HG03064 (cell line): ENCODE measurements at regions not wholly inside any gene's neighbourhood (a gene's known extent, or its start where the extent isn't known, plus 50 kb on each side); places are given as distances from the start of the nearest gene placed in this dataset.
"Not testable (repeated sequence)": the region's sequence is repeated elsewhere in the genome, so short reads cannot be mapped to it uniquely, and the experiment has no call there.

Experiments used
- ATAC-seq: cut with Tn5 transposase; IDR thresholded peaks from one replicate; pipeline ENCODE4 v1.9.1; 2021; ENCODE audit warnings: low read depth; ENCODE audit not compliant: unreplicated experiment

- no peak for ATAC-seq
Observed at GRCh38 chr11:38598418-38598817, 2000.4 kb upstream of the RAG2 start.

- not testable (repeated sequence) for ATAC-seq
Observed at GRCh38 chr11:38595359-38596016, 1997.5 kb upstream of the RAG2 start.

DNA sequence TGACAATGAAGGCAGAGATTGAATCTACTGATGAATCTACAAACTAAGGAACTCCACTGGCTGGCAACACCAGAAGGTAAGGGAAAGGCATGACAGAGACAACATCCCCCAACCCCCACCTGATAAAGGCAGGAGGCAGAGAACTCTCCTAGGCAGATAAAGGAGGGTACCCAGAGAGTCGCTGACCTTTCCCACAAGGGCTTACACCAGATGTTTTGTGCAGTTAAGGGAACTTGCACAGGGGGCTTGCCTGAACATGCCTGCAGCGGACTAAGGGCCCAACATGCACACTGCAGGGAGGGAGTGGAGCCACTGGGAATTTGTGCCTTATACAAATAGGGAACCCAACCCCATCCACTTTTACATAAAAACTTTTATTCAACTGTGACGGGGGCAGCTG is 1996.9 kb upstream of the RAG2 start:
- ATAC-seq, result no peak

- ATAC-seq, result no peak
Observed at GRCh38 chr11:38593649-38594048, 1995.6 kb upstream of the RAG2 start.

DNA sequence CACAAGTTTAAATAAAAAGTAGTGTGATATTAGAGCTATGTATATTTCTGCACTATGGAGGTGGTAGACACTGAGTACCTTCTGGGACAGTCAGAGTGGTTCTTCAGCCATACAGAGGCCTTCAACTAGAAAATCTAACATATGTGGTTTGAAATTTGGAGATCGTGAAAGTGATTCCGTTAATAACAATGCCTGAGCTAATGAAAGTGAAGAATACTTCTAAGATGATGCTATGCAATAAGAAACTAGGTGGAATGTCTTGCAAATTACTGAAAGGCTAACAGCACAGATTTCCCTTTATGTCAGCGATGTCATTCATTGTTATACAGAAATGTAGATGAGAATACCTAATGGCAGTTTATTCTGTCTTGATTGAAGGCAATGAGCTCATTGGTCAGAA is 1984.7 kb upstream of the RAG2 start:
- ATAC-seq, result no peak

DNA sequence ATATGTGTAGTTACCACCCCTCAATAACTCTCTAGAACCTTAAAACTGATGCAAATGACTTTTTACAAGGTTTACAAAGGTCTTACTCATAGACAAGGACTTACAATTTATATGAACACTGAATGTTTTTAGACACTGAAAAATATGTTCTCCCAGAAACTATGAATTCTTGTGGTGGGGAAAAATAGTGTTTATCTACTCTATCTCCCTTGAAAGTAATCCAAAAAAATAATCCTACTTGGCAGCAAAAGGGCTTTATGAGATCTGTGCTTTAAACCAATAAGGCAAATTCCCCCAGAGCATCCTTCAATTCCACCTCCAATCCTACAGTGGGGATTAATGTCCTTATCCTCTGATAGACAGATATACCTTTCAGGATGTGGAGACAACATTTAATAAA is 1984.1 kb upstream of the RAG2 start:
- no peak for ATAC-seq

DNA sequence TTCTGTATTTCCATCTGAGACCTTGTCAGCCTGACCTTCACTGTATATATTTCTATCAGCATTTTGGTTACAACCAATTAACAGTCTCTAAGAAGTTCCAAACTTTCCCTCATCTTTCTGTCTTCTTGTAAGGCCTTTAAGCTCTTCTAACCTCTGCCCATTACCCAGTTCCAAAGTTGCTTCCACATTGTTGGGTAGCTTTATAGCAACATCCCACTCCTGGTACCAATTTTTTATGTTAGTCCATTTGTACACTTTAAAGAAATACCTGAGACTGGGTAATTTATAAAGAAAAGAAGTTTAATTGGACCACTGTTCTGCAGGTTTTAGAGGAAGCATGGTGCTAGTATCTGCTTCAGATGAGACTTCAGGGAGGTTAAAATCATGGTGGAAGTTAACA is 1979.7 kb upstream of the RAG2 start:
- no peak for ATAC-seq

- ATAC-seq, result no peak
Observed at GRCh38 chr11:38562562-38562961, 1964.5 kb upstream of the RAG2 start.

- no peak for ATAC-seq
Observed at GRCh38 chr11:38553148-38553547, 1955.1 kb upstream of the RAG2 start.

DNA sequence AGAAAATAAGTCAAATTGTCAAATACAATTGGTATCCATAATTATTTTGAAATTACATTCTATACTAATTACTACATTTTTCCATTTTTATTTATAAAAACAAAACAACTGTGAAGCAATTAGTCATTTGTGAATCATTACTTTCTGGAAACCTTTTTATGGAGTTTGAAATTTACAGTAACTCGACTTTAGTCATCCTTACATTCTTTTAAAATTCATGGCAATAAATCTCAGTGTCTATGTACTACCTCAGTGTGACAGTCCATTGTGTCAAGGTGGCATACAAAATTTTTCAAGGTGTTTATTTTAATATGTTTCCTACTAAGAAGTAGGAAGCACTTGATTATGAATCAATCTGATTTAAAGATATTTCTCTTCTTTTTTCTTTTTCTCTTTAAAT is 1949.4 kb upstream of the RAG2 start:
- no peak for ATAC-seq

GRCh38 chr11:38543986-38544385 is 1946.0 kb upstream of the RAG2 start:
- ATAC-seq, result no peak

DNA sequence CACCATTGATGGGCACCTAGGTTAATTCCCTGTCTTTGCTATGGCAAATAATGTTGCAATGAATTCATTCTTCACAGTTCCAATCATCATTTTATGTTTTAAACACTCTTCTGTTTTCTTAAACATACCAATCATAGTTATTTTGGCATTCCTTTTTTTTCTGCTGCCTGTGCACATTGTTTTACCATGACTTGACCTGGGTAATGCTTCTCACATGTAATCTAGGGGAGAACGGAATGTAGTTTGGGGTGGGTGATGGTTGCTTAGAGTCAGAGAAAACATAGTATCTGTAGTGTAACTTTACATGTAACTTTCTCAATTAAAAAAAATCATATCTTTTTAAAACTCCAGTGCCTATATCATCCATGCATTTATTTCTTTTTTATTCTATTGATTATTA is 1945.3 kb upstream of the RAG2 start:
- no peak for ATAC-seq

- no peak for ATAC-seq
Observed at GRCh38 chr11:38538866-38539680, 1941.0 kb upstream of the RAG2 start.

DNA sequence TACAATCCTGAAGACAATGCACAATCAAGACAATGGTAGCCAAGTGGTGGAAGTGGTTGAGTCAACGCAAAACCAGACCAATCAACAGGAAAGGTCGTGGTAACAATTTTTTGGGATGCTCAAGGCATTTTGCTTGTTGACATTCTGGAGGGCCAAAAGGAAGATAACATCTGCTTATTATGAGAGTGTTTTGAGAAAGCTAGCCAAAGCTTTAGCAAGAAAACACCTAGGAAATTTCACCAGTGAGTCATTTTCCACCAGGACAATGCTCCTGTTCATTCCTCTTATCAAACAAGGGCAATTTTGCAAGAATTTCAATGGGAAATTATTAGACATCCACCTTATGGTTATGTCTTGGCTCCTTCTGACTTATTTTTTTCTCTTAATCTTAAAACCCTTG is 1932.2 kb upstream of the RAG2 start:
- no peak for ATAC-seq

DNA sequence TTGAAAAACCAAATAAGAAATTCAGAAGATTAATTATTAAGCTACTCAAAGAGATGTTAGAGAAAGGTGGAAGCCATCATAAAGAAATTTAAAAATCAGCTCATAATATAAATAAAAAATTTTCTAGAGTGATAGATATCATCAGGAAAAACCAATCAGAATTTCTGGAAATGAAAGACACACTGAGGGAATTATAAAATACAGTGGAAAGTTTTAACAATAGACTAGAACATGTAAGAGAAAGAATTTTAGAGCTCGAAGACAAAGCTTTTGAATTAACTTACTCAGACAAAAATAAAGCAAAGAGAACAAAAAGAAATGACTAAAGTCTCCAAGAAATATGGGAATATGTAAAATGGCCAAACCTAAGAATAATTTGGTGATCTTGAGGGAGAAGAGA is 1926.9 kb upstream of the RAG2 start:
- no peak for ATAC-seq

DNA sequence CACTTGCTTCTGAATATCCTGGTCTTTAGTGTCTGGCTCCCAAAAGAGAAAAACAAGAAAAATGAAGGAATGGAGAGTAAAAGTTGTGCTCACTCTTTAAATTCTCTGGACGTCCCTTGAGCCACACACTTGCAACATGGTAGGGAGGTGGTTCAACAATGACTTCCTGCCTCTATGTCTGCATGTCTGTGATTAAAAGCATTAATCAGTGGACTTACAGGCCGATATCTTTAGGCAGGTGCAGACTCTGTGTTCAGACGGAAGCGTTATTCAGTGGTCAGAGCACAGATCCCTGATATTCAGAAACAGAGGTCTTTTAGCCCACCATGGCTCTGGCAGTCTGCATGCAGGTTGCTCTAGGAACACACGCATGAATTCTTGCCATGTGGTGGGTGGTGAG is 1920.0 kb upstream of the RAG2 start:
- no peak for ATAC-seq

- ATAC-seq, result not testable (repeated sequence)
Observed at GRCh38 chr11:38512830-38513229, 1914.8 kb upstream of the RAG2 start.

- no peak for ATAC-seq
Observed at GRCh38 chr11:38510041-38510440, 1912.0 kb upstream of the RAG2 start.

DNA sequence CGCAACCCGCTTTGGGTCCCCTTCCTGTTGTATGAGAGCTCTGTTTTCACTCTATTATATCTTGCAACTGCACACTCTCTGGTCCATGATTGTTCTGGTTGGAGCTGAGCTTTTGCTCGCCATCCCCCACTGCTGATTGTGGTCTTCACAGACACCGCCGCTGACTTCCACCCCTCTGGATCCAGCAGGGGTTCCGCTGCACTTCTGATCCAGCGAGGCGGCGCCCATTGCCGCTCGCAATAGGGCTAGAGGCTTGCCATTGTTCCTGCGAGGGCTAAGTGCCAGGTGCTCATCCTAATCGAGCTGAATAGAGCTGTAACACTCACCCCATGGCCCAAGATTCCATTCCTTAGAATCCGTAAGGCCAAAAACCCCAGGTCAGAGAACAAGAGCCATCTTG is 1905.8 kb upstream of the RAG2 start:
- no peak for ATAC-seq

- no peak for ATAC-seq
Observed at GRCh38 chr11:38498721-38499120, 1900.7 kb upstream of the RAG2 start.

DNA sequence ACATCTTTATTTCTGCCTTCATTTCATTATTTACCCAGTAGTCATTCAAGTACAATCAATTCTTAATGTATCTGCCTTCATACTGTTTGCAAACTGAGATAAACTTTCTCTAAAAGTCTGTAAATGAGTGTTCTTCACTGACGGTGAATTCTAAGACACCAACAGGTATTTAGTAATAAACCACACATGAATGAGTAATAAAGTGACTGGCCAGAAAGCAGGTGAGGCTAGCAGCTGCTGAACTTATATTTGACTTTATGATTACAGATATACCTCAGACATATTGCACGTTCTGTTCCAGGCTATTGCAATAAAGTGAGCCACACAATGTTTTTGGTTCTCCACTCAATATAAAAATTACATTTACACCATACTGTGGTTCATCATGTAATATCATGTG is 1894.0 kb upstream of the RAG2 start:
- ATAC-seq, result no peak

DNA sequence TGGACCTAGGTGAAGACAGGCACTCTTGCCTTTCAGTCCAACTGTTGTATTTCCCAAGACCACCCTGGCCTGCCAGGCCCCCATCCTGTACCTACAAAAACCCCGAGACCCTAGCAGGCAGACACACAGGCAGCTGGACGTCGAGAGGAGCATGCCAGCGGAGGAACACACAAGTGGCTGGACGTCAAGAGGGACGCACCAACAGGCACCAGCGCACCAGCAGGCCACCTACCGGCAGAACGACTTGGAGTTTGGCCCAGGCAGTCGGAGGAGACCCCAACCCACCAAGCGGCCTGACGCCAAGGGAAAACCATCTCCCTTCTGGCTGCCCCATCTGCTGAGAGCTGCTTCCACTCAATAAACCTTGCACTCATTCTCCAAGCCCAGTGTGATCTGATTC is 1883.4 kb upstream of the RAG2 start:
- no peak for ATAC-seq
